GM10248 (cell line): ENCODE measurements at regions not wholly inside any gene's neighbourhood (a gene's known extent, or its start where the extent isn't known, plus 50 kb on each side); places are given as distances from the start of the nearest gene placed in this dataset.

Experiments
- CTCF ChIA-PET: fragments of 300-600 bp; sonication (Branson Sonifier 250); formaldehyde crosslinking; extraction: SDS; loops from one replicate; lab custom pipeline; 2021; ENCODE audit warnings: antibody characterized with exemption; lab: Yijun Ruan, JAX
- POLR2A ChIA-PET: fragments of 350-650 bp; sonication (Branson Sonifier 250); formaldehyde crosslinking; extraction: SDS; loops from one replicate; lab custom pipeline; 2020; ENCODE audit warnings: antibody characterized with exemption; lab: Yijun Ruan, JAX
- DNase-seq: peaks from one replicate; pipeline ENCODE4 v3.0.0; 2012; ENCODE audit errors: extremely low spot score
- TF ChIP-seq, protein P1 (sequence below): IDR thresholded peaks from 2 replicates; pipeline ENCODE4 v1.5.1; 2012; ENCODE audit warnings: mild to moderate bottlenecking, low read depth; ENCODE audit errors: extremely low read depth, missing control alignments, control extremely low read depth

DNA sequence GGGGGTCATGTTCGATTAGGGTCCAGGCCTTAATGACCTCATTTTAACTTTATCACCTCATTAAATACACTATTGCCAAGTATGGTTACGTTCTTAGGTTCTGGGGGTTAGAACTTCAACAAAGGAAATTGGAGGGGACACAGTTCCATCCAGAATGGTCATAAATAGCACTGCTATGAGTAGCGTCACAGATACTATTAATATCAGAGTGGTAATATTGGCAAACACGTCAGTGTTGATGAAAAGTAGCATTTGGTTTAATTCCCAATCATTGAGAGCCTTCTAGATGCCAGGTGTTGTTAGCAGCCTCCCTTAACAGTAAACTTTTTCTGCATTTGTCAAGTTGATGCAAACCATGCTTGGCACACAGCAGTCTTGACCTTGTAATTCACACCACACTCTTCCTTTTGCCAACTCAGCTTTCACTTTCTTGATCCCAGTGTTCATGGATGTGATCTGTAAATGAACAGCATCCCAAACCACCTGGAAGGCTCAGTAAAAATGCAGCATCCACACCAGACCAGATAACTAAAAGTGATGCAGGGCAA, 912.5 kb upstream of the TENM3 start:
- ChIA-PET POLR2A (no interaction called here), CTCF (interaction anchor here (1.3 kb wide), 1 partner anchor 10 kb away, joined by 3 read pairs; no protein-coding TSS in a partner anchor)
- DNase-seq = no peak
- TF ChIP-seq, protein P1, sequence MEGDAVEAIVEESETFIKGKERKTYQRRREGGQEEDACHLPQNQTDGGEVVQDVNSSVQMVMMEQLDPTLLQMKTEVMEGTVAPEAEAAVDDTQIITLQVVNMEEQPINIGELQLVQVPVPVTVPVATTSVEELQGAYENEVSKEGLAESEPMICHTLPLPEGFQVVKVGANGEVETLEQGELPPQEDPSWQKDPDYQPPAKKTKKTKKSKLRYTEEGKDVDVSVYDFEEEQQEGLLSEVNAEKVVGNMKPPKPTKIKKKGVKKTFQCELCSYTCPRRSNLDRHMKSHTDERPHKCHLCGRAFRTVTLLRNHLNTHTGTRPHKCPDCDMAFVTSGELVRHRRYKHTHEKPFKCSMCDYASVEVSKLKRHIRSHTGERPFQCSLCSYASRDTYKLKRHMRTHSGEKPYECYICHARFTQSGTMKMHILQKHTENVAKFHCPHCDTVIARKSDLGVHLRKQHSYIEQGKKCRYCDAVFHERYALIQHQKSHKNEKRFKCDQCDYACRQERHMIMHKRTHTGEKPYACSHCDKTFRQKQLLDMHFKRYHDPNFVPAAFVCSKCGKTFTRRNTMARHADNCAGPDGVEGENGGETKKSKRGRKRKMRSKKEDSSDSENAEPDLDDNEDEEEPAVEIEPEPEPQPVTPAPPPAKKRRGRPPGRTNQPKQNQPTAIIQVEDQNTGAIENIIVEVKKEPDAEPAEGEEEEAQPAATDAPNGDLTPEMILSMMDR = no peak

DNA sequence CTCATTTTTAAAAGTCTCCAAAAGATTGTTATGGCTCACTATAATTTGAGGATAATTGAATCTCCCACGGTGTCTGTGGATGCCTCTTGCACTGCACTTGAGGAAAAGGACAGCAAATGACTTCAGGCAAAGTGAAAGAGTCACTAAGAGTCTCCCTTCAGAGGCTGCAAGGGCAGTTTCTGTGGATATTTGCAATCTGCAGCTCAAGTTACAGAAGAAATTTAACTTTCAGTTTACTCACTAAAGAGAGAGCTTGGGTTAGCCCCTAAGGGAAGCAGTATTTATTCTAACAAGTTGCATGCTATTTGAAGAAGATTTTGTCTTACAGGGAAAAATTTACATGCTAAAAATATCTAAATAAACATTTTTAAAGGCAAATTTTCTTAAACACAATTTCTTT, 912.0 kb upstream of the TENM3 start:
- TF ChIP-seq, protein P1 = no peak
- ChIA-PET CTCF (interaction anchor here (1.3 kb wide), 1 partner anchor 9 kb away, joined by 3 read pairs; no protein-coding TSS in a partner anchor), POLR2A (no interaction called here)
- no peak for DNase-seq

DNA sequence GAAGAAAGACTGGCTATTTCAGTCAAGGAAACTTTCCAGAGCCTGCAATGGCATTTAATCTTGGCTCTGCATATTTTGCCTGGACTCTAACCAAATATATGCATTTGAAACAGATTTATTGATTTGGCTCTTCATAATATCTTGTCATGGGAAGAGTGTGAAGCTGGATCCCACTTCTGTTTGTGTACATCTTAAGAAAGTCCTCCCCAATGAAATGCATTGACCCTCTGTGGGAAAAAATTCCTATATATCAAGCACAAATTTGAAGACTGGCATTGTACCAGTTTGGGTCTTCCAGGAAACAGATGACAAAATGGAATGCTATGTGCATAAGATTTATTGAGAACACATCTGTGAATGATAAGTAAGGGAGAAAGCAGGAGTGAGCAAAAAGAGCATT, 897.3 kb upstream of the TENM3 start:
- TF ChIP-seq, protein P1 = no peak
- POLR2A ChIA-PET = no interaction called here
- DNase-seq = no peak
- CTCF ChIA-PET = no interaction called here

DNA sequence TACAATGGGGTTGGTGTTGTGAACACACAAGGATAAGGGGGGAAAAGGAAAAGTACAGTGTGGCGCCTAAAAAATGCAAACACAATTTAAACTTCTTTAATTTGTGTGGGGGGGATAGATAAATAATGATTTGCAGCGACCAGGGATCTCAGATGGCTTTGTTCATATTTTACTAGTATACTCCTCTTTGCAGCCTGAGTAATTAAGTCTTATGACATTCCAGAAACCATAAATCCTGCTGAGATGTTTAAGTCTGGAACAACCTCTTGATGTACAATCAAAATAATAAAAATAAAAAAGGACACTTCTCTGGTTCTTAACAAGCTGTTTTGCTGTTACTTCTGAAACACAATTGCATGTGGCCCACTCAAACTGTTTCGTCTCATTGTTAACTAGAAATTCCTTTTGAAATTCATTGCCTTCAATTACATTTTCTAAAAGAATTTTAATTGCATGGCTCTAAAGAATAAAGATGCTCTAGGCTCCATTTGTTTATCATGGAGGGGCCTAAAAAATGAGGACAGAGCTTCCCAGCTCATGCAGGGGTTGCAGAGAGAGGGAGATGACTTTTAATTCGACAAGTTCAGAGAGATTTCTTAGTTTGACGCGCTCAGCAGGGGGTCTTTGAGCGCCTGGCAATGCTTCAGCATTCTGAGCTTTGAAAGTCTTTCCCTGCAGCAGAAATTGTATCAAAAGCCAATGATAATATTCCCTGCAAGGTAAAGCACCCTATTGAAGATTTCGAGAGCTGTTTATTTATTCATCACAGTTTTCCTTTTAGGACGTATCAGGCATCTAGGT, 892.4 kb upstream of the TENM3 start:
- ChIA-PET CTCF (no interaction called here), POLR2A (no interaction called here)
- no peak for DNase-seq
- TF ChIP-seq, protein P1 = no peak

DNA sequence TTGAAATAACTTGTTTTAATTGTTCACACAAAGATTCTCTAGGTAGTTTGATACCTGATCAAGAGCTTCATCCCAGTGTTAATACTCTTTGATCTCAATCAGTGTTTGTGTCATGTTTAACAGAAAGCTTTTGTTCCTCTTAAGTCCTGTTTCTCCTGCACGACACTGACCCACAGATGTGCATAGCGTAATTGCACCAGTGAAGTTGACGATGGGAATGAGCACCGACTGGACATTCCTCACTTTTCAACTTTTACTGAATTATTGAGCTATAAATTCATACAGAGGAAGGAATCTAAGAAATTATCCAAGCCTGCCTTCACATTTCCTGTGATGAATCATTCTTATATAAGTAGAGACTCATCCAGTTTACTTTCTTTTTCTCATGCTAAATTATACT, 878.7 kb upstream of the TENM3 start:
- TF ChIP-seq, protein P1 = no peak
- ChIA-PET POLR2A (no interaction called here), CTCF (interaction anchor here (0.9 kb wide), 1 partner anchor 8 kb away, joined by 3 read pairs; no protein-coding TSS in a partner anchor)
- no peak for DNase-seq

DNA sequence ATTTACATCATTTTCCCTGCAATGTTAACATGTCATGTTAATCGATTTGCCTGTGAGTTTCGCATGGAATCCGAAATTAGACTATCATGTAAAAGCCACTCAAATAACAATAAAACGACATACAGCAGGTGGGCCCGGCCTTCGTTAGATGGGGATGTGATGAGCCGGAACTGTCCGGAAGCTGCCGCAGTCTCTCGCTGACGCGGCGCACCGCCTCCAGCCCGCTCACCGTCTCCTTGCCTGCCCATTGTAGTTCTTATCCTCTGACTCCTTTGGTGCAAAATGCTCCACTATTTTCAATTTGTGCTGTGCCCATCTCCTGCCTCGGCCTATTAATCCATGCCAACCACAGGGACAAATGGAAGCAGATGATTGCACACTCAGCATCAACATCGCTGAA, 877.5 kb upstream of the TENM3 start:
- POLR2A ChIA-PET = no interaction called here
- CTCF ChIA-PET = no interaction called here
- TF ChIP-seq, protein P1 = no peak
- no peak for DNase-seq
